HFFc6 (cell line): ENCODE measurements at regions not wholly inside any gene's neighbourhood (a gene's known extent, or its start where the extent isn't known, plus 50 kb on each side); places are given as distances from the start of the nearest gene placed in this dataset.

ENCODE experiments used
- DNase-seq: peaks from one replicate; pipeline ENCODE4 v3.0.0-alpha.2; 2018
- H3K27ac Mint-ChIP-seq: 2 replicates; pipeline ENCODE4 v1.8.0; 2020; ENCODE audit warnings: mild to moderate bottlenecking, mixed read lengths
- H3K27me3 Mint-ChIP-seq: 2 replicates; pipeline ENCODE4 v1.8.0; 2021; ENCODE audit warnings: mild to moderate bottlenecking, moderate library complexity, mixed read lengths; ENCODE audit not compliant: insufficient read depth
- H3K36me3 Mint-ChIP-seq: 2 replicates; pipeline ENCODE4 v1.8.0; 2021; ENCODE audit warnings: low read depth, mixed read lengths
- H3K4me1 Mint-ChIP-seq: 2 replicates; pipeline ENCODE4 v1.8.0; 2020; ENCODE audit warnings: low read depth, mixed read lengths
- H3K4me3 Mint-ChIP-seq: 2 replicates; pipeline ENCODE4 v1.8.0; 2020; ENCODE audit warnings: mild to moderate bottlenecking, moderate library complexity, mixed read lengths
- H3K9me3 Mint-ChIP-seq: 2 replicates; pipeline ENCODE4 v1.8.0; 2020; ENCODE audit warnings: mild to moderate bottlenecking, mixed read lengths
- CTCF ChIP-seq: fragments of 200-600 bp; sonication (generic); IDR thresholded peaks from 2 replicates; pipeline ENCODE4 v1.5.0; 2021; ENCODE audit warnings: antibody characterized with exemption, mild to moderate bottlenecking

- 0 out of 2 replicates have a peak, but pooled peaks cover 4% of the 10 kb centered on the region for H3K36me3 Mint-ChIP-seq
Measured at GRCh38 chr1:239647045-239647444, 260.7 kb downstream of the CHRM3 start.

GRCh38 chr1:239647964-239648632, 261.7 kb downstream of the CHRM3 start:
- no peaks in the 10 kb centered on the region for H3K4me1 Mint-ChIP-seq
- H3K36me3 Mint-ChIP-seq: peaks cover 7% of the 10 kb centered on the region
- H3K9me3 Mint-ChIP-seq: peaks cover 6% of the 10 kb centered on the region
- no peak for DNase-seq
- no peak overlapping the region for H3K27ac Mint-ChIP-seq
- no peak overlapping the region for H3K4me3 Mint-ChIP-seq
- TF ChIP-seq CTCF: no peak
- H3K27me3 Mint-ChIP-seq: no peaks in the 10 kb centered on the region; the same call in none of the 2 replicates

More at GRCh38 chr1:239647045-239647444, 260.7 kb downstream of the CHRM3 start:
- H3K27me3 Mint-ChIP-seq: no peaks in the 10 kb centered on the region; the same call in none of the 2 replicates
- H3K27ac Mint-ChIP-seq: no peak overlapping the region
- peaks cover 4% of the 10 kb centered on the region for H3K9me3 Mint-ChIP-seq
- H3K4me1 Mint-ChIP-seq: no peaks in the 10 kb centered on the region
- no peak overlapping the region for H3K4me3 Mint-ChIP-seq
- DNase-seq: no peak
- TF ChIP-seq CTCF: no peak

GRCh38 chr1:239655023-239655422, 268.7 kb downstream of the CHRM3 start:
- Mint-ChIP-seq H3K36me3 (peaks cover 9% of the 10 kb centered on the region), H3K4me1 (no peaks in the 10 kb centered on the region; the same call in 1 of the 2 replicates), H3K9me3 (peaks cover 23% of the 10 kb centered on the region), H3K27ac (no peak overlapping the region), H3K4me3 (no peak overlapping the region), H3K27me3 (no peaks in the 10 kb centered on the region; the same call in none of the 2 replicates)
- no peak for TF ChIP-seq CTCF
- DNase-seq: no peak

- Mint-ChIP-seq H3K9me3 (peaks cover 24% of the 10 kb centered on the region), H3K4me1 (no peaks in the 10 kb centered on the region; the same call in 1 of the 2 replicates), H3K4me3 (no peak overlapping the region), H3K27ac (no peak overlapping the region), H3K36me3 (peaks cover 9% of the 10 kb centered on the region), H3K27me3 (no peaks in the 10 kb centered on the region; the same call in 1 of the 2 replicates)
- TF ChIP-seq CTCF: no peak
- DNase-seq: peak; percentile 5
Measured at GRCh38 chr1:239657291-239657690, 270.9 kb downstream of the CHRM3 start.

- Mint-ChIP-seq H3K4me1 (peaks cover 5% of the 10 kb centered on the region; the same call in 1 of the 2 replicates), H3K4me3 (no peak overlapping the region), H3K36me3 (peaks cover 13% of the 10 kb centered on the region; the same call in 1 of the 2 replicates), H3K27ac (no peak overlapping the region), H3K27me3 (peaks cover 3% of the 10 kb centered on the region), H3K9me3 (peaks cover 30% of the 10 kb centered on the region)
- no peak for DNase-seq
- no peak for TF ChIP-seq CTCF
Measured at GRCh38 chr1:239662950-239663349, 276.6 kb downstream of the CHRM3 start.
